Mucosa of descending colon (tissue), 3 donors: ENCODE measurements at regions not wholly inside any gene's neighbourhood (a gene's known extent, or its start where the extent isn't known, plus 50 kb on each side); places are given as distances from the start of the nearest gene placed in this dataset.

Source experiments
- ATAC-seq: fragments of 200-7000 bp; cut with Tn5 transposase; one replicate; pipeline ENCODE4 v1.9.1; 2020; ENCODE audit warnings: mild to moderate bottlenecking, moderate library complexity
- DNase-seq, 3 donors: peaks; one replicate each; pipeline ENCODE4 v3.0.0-alpha.2; 2020
- H3K36me3 ChIP-seq: fragments of 200-600 bp; one replicate; pipeline ENCODE4 v1.8.0; 2021; ENCODE audit warnings: low read depth, mild to moderate bottlenecking
- H3K4me1 ChIP-seq: fragments of 200-600 bp; one replicate; pipeline ENCODE4 v1.8.0; 2021; ENCODE audit warnings: low read depth, mild to moderate bottlenecking
- H3K4me3 ChIP-seq: fragments of 200-600 bp; one replicate; pipeline ENCODE4 v1.8.0; 2021; ENCODE audit warnings: mild to moderate bottlenecking
- H3K9me3 ChIP-seq: fragments of 200-600 bp; one replicate; pipeline ENCODE4 v1.8.0; 2021; ENCODE audit warnings: mild to moderate bottlenecking
- intact Hi-C, 2 donors: fragments of 100-400 bp; cut with DNase I in 1 of 2; cut with micrococcal nuclease in 1 of 2; formaldehyde crosslinking; loops; one replicate each; pipeline versions ENCODE4 v1.11.0 to v1.11.1; 2022; cut with DNase I, micrococcal nuclease
- TF ChIP-seq, protein P1 (sequence below): fragments of 200-600 bp; IDR thresholded peaks from one replicate; pipeline ENCODE4 v1.8.0; 2022; ENCODE audit warnings: antibody characterized with exemption, mild to moderate bottlenecking
- donor health status: DM: no; HTN: no; CAD: no; lungs with moderate emphysema.
- donor health status: DM: no; HTN: no; CAD: no.
- donor health status: DM: no; HTN: yes; CAD: no.

DNA sequence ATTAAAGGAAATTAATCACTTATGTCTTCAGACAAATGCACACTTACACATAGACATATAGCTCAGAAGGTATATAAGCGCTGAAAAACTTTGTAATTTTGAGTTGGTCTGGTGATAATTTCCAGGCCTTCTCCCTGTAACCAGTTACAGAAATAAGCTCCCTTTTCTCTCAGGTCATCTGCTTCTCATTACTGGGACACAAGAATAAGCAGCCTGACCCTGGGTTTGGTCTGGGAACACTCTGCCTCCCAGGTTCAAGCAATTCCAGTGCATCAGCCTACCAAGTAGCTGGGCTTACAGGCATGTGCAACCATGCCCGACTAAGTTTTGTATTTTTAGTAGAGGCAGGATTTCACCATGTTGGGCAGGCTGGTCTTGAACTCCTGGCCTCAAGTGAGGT is 274.5 kb downstream of the LMO7 start:
- Histone ChIP-seq H3K4me3 (no peak overlapping the region), H3K36me3 (no peaks in the 10 kb centered on the region), H3K9me3 (no peaks in the 10 kb centered on the region), H3K4me1 (no peaks in the 10 kb centered on the region)
- intact Hi-C loops = no loop called here
- ATAC-seq = no peak
- no peak for DNase-seq
- TF ChIP-seq, protein P1, sequence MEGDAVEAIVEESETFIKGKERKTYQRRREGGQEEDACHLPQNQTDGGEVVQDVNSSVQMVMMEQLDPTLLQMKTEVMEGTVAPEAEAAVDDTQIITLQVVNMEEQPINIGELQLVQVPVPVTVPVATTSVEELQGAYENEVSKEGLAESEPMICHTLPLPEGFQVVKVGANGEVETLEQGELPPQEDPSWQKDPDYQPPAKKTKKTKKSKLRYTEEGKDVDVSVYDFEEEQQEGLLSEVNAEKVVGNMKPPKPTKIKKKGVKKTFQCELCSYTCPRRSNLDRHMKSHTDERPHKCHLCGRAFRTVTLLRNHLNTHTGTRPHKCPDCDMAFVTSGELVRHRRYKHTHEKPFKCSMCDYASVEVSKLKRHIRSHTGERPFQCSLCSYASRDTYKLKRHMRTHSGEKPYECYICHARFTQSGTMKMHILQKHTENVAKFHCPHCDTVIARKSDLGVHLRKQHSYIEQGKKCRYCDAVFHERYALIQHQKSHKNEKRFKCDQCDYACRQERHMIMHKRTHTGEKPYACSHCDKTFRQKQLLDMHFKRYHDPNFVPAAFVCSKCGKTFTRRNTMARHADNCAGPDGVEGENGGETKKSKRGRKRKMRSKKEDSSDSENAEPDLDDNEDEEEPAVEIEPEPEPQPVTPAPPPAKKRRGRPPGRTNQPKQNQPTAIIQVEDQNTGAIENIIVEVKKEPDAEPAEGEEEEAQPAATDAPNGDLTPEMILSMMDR = no peak
